ENCODE measurements at regions not wholly inside any gene's neighbourhood (a gene's known extent, or its start where the extent isn't known, plus 50 kb on each side); places are given as distances from the start of the nearest gene placed in this dataset.

- TF ChIP-seq CTCF (IDR thresholded peaks at IDR 0.05; ENCODE audit: borderline replicate concordance) = no peak
- Histone ChIP-seq H3K9me3 (replicated peaks) (peaks cover 21% of the 10 kb centered on the region), H3K4me1 (no peaks in the 10 kb centered on the region), H3K27ac (replicated peaks) (no peak overlapping the region), H3K27me3 (ENCODE audit: low read depth) (peaks cover 6% of the 10 kb centered on the region), H3K4me3 (no peak overlapping the region), H3K36me3 (no peaks in the 10 kb centered on the region)
- intact Hi-C loops (cut with micrococcal nuclease) = no loop called here
- DNase-seq = no peak
Observed at GRCh38 chr6:100126790-100127484, 132.9 kb upstream of the MCHR2 start.

GRCh38 chr6:100121854-100122609 is 128.0 kb upstream of the MCHR2 start:
- DNase-seq = no peak
- peaks cover 11% of the 10 kb centered on the region for H3K27me3 ChIP-seq (ENCODE audit: low read depth)
- no peaks in the 10 kb centered on the region for H3K4me1 ChIP-seq
- no peak overlapping the region for H3K27ac ChIP-seq (replicated peaks)
- no peak overlapping the region for H3K4me3 ChIP-seq
- no peaks in the 10 kb centered on the region for H3K9me3 ChIP-seq (replicated peaks)
- no peaks in the 10 kb centered on the region for H3K36me3 ChIP-seq
- no peak for TF ChIP-seq CTCF (IDR thresholded peaks at IDR 0.05; ENCODE audit: borderline replicate concordance)
- intact Hi-C loops (cut with micrococcal nuclease) = no loop called here

GRCh38 chr6:100119261-100119660 is 125.2 kb upstream of the MCHR2 start:
- H3K9me3 ChIP-seq (replicated peaks) = no peaks in the 10 kb centered on the region
- H3K27me3 ChIP-seq (ENCODE audit: low read depth) = peaks cover 29% of the 10 kb centered on the region
- no peaks in the 10 kb centered on the region for H3K4me1 ChIP-seq
- no peak for DNase-seq
- H3K4me3 ChIP-seq = no peak overlapping the region
- H3K27ac ChIP-seq (replicated peaks) = no peak overlapping the region
- intact Hi-C loops (cut with micrococcal nuclease) = loop anchor here (5.0 kb wide), 1 partner anchor 358 kb away; no protein-coding TSS in a partner anchor
- no peak for TF ChIP-seq CTCF (IDR thresholded peaks at IDR 0.05; ENCODE audit: borderline replicate concordance)
- no peaks in the 10 kb centered on the region for H3K36me3 ChIP-seq

GRCh38 chr6:100118301-100118700 is 124.3 kb upstream of the MCHR2 start:
- no peak for DNase-seq
- H3K36me3 ChIP-seq = no peaks in the 10 kb centered on the region
- H3K4me3 ChIP-seq = no peak overlapping the region
- TF ChIP-seq CTCF (IDR thresholded peaks at IDR 0.05; ENCODE audit: borderline replicate concordance) = no peak
- intact Hi-C loops (cut with micrococcal nuclease) = loop anchor here (5.0 kb wide), 1 partner anchor 359 kb away; no protein-coding TSS in a partner anchor
- no peak overlapping the region for H3K27ac ChIP-seq (replicated peaks)
- H3K4me1 ChIP-seq = no peaks in the 10 kb centered on the region
- no peaks in the 10 kb centered on the region for H3K9me3 ChIP-seq (replicated peaks)
- peaks cover 30% of the 10 kb centered on the region for H3K27me3 ChIP-seq (ENCODE audit: low read depth)

GRCh38 chr6:100117680-100118079 is 123.7 kb upstream of the MCHR2 start:
- H3K27me3 ChIP-seq (ENCODE audit: low read depth) = peaks cover 30% of the 10 kb centered on the region
- H3K27ac ChIP-seq (replicated peaks) = no peak overlapping the region
- no peak overlapping the region for H3K4me3 ChIP-seq
- H3K36me3 ChIP-seq = no peaks in the 10 kb centered on the region
- H3K9me3 ChIP-seq (replicated peaks) = no peaks in the 10 kb centered on the region
- no peak for DNase-seq
- H3K4me1 ChIP-seq = no peaks in the 10 kb centered on the region
- TF ChIP-seq CTCF (IDR thresholded peaks at IDR 0.05; ENCODE audit: borderline replicate concordance) = no peak
- intact Hi-C loops (cut with micrococcal nuclease) = loop anchor here (5.0 kb wide), 1 partner anchor 360 kb away; no protein-coding TSS in a partner anchor
